HG02938 (cell line): ENCODE measurements at regions not wholly inside any gene's neighbourhood (a gene's known extent, or its start where the extent isn't known, plus 50 kb on each side); places are given as distances from the start of the nearest gene placed in this dataset.

ENCODE experiments used
- ATAC-seq: cut with Tn5 transposase; IDR thresholded peaks from one replicate; pipeline ENCODE4 v1.9.1; 2021; ENCODE audit warnings: mild to moderate bottlenecking, moderate library complexity; ENCODE audit not compliant: unreplicated experiment

DNA sequence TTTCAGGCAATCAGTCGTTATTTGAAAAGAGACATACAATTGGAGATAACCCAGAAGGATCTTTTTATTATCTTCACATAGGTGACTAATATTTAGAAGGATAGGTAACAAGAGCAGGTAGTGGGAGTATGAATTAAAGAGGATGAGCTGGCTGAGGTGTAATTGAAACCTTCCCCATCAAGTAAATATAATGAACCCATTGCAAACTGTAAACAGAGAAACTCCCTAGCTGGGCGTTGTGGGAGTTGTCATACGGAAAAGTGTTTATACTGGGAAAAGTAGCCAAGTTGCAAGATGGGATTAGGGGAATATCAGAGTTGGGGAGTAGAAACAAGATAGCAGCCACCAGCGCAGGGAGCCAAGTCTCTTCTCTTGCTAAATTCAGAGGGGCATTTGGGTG, 448.4 kb downstream of the COG6 start:
- ATAC-seq, result no peak

DNA sequence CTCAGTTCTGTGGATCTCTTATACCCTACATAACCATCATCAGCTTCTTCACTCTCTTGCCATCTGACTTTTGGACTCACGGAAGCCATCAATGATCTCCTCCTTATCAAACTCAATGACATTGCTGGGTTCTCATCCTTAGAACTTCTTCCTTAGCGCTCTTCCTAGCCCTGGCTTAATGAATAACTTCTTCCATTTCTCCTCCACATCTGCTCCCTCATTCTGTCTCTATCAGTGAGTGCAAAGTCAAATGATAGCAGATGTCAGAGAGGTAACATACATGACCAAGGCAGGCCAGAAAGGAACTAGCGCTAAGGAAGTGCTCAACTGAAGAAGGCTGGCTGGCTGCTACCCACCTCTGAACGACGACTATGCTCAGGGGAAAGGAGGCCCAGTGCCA, 449.8 kb downstream of the COG6 start:
- no peak for ATAC-seq

DNA sequence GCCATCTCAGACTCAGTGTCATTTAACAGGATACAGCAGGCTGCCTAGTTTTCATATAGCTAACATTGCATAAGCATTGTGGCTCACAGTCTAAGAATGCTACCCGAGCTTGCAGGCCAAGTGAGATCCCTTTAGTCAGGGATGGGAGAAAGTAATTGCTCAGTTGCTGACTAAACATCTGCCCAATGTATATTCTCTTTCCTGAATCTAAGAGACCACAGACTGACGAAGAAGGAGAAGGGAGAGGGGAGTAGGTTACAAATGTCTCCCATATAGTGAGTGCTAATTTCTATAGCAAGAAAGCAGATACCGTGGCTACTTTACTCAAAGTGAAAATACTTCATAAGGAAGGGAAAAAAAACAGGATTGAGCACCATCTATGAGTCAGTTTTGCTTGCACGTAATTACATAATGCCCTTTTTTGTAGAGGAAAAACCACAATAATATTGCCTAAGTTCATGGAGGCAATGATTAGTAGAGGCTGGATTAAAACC, 453.9 kb downstream of the COG6 start:
- ATAC-seq, result no peak

DNA sequence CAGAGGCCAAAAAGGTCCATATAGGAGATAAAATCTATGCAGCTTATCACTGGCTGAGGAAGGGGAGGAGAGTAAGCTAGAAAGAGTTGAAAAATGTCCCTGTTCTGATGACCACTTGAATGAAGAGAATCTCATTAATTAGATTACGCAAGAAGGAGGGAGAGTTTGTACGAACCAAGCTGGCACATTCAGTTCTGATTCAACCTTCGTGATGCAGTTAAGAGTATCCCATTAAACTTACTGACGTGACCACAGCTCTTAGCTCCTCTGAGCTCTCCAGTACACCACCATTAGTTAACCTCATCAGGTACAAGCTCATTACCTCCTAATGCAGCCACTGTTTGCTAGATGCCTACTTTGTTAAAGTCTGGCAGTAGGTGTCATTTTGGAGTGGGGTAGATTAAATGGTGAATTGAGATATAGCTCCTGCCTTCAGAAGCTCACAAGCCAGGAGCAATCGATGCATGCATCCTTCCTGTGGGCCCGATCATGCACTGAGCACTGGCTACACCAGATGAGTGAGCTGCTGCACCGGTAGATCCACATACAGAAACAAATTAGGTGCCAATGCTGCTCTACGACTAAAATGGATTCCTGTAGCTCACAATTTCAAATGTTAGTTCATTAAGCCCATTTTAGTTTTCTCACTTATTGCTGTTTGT, 458.3 kb downstream of the COG6 start:
- no peak for ATAC-seq

DNA sequence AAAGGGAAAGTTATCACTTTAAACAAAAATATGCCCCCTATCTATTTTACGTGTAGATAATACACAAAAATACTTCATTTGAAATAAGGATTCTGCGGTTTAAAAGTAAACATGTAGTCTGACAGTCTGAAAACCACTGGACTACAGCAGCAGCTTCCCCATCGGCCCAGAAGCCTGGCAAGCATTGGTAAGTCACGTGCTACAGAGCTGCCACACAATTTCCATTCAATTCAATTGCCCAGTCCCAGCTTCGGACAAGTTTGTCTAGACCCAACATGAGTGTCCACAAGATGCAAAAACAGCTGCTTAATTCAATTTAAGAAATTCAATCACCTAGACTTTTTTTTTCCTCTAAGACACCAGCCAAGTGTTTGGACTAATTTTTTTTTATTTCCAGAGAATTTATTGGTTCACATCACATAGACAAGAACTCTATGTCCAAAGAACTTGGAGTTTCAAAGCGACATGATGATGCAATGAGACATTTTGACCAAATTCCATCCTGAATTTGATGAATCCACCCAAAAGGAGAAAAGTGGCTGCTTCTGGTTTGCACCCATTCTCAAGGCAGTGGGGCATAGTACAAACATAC, 458.9 kb downstream of the COG6 start:
- no peak for ATAC-seq

DNA sequence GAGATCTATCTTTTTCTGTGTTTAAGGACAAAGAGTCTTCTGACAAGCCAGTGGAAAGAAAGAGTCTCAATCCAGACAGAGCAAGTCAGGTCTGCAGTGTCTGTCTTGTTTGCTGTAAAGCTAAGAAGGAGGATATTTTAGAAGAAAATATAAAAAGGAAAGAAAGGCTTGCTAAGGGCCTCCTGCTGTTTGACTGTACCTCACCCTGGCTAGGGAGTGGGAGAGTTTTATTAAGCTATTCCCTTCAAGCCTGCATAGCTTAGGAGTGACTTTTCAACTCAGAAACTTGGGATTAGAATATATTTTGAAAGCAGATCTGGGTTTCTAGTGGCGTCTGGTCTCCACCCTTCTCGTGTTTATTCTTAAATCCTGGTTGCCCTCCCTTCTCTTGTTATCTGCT, 460.0 kb downstream of the COG6 start:
- no peak for ATAC-seq

DNA sequence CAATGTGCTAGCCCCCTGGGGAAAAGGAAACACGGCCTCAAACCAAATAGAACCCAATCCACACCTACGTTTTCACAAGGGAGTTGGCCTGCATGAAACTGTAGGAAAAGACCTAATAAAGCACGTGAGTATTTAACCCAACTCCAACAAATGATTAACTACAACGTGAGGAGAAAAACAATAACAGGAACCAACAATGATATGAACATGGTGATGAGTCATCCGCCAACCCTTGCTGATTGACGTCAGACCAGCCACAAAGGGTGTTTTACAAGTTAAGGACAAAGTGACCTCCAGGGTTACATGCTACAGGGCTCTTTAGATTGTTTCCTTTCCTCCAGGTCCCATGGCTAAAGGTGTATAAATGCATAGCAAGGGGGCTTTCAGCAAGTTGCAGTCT, 460.5 kb downstream of the COG6 start:
- peak; percentile 99 for ATAC-seq

DNA sequence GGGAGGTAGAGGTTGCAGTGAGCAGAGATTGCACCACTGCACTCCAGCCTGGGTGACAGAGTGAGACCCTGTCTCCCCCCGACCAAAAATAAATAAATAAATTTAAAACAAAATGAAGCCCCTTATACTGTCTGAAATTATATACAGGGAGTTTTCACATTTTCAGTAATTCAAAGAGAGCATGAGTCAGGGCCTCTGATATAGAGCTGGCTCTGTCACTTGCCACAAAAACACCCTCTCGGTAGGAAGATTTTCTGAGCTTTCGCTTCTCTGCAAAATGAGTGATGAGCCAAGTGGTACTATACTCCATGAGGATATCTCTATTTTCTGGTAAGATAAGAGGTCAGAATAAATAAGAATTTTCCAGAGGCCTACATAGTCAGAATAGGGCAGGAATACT, 462.9 kb downstream of the COG6 start:
- no peak for ATAC-seq

DNA sequence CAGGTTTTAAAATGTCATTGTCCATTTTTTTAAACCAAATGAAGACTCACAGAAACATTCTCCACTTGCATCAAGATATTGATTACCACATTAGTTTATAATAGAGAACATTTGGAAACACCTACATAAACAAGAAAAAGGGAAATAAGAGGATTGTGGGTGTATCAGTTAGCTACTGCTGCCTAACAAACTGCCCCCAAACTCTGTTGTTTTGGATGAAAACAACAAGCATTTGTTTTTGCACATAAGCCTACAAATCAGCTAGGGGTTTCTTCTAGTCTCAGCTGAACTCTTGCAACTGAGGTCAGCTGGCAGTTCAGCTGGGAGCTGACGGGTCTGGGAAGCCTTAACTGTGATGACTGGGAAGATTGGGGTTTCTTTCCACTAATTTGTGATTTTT, 464.4 kb downstream of the COG6 start:
- no peak for ATAC-seq

DNA sequence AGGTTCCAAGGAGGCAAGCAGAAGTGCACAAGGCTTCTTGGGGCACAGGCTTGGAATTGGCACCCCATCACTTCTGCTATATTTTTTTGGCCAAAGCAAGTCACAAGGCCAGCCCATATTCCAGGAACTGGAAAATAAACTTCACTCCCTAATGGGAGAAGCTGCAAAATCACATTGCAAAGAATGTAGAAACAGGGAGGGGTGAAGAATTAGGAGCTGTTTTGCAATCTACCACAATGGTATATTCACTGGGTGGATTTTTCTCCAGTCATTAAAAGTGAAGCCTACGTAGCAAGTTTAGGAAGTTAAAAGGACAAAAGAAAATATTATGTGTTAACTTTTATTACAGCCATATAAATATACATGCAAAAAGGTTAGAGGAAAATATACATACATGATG, 464.8 kb downstream of the COG6 start:
- no peak for ATAC-seq

DNA sequence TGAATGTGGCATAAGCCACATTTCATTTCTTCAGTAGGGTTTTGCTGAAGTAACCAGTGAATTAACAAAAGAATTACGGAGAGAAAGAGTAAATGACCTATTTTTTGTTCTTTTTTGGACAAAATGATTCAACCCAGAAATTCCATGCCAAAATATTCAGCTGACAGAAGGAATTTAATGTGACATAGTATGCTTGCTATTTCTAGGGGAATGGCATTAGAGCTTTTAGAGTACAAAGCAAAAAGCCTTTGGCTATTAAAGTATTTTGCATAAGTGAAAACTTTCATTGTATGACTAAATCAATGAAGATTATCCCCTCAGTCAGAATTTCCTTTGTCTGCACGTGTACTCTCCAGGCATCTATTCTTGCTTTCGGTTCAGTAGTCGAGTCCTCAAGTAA, 465.3 kb downstream of the COG6 start:
- no peak for ATAC-seq

DNA sequence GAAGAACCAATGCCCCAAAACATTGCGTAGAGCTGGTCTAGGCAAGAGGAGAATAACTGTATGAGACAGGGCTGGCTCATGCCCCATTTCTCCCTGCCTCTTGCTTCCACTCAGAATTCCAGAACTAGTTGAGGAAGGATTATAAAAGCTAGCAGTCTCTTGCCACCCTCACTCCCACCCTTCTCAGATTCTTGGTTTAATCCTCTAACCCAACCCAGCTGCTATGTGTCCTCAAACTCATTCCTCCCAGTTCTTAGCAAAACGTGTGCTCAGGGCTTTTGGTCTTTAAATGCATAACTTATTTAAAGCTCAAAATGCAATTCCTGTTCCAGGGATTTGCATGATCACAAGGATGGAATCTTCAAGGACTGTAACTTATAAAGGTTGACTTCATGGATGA, 466.3 kb downstream of the COG6 start:
- ATAC-seq, result no peak

DNA sequence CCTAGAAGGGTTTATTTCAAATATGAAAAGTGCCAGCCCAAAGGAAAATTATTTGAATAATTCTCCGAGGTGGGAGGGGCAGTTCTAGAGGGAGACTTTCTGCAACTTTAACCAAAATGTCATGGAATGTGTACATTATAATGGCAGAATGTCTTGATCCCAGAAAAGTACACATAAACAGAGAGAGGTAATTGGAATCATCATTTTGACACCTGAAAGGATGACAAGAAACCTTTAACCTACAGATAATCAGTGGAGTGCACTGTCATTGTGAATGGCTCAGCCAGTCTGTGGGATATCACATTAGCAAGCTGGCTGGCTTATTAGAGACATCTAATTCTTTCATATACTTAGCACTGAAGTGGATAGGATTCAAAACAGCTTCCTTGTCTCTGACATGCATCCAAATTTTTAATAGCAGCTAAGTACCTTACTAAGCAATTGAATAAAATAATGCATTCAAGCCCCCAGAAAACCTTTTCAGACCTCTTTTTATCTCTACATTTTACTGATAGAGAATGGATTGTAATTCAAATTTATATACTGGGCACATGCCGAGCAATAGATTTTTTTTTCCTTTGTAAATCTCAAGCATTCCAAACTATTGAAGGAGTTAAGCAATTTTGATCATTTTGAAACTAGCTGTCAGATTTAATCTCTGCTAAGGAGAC, 468.6 kb downstream of the COG6 start:
- no peak for ATAC-seq

DNA sequence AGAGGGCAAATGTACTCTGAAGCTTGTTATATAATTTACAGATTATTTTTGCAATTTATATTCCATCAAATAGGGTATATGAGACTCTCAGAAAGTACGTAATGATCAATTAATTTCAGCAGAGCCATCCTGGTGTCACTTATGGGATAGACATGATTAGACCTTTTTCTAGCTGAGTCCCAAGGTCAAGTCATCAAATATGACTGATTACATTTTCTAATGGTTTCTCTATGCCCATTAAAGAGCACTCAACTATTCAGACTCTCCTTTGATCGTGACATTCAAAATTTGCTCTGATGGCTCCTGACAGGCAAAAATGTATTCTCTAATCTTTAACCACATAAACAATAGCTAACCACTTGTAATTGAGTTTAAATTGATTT, 469.2 kb downstream of the COG6 start:
- no peak for ATAC-seq

DNA sequence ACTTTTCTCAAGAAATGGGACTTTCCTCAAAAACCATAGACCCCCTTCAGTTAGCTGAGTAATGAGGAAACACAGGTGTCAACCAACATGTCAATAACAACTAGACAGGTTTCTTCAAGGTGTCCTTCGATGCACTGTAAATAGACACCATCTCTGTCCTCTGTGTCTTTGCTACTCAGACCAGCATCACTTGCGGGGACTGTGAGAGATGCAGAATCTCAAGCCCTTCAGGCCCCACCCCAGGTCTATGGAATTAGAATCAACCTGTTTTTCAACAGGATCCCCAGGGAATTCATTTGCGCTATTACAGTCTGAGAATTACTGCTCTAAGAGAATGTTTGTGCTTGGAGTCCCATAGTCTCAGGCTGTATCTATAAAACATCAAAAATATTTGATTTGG, 469.9 kb downstream of the COG6 start:
- no peak for ATAC-seq

DNA sequence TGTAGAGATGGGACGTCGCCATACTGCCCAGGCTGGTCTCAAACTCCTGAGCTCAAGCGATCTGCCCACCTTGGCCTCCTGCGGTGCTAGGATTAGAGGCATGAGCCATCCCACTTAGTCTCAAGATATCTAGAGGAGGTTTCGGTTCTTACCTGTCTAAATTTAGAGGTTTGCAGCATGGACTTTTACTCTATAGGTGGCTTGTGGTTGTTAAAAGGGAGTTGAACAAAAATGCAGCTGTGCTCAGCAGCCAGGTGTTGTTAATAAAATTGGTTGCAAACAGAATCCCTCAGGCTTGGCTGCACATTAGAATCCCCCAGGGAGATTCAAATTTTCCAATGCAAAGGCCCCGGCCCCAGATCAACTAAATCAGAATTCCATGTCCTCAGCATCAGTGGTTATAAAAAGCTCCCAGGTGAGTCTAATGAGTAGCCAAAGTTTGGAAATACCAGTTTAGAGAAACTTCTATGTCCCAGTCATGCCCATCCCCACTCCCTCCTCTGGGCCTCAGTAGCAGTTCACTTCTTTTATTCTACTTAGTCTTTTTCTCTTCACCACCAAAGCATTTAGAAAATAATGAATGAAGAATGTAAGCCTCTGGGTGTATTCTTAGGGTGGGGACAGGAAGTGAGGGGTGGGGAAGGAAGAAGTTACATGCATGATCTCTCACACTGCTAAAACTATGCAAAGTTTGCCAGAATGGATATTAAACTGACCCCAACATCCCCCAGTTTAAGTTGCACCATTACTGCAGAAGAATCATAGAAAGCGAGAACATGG, 471.0 kb downstream of the COG6 start:
- no peak for ATAC-seq

DNA sequence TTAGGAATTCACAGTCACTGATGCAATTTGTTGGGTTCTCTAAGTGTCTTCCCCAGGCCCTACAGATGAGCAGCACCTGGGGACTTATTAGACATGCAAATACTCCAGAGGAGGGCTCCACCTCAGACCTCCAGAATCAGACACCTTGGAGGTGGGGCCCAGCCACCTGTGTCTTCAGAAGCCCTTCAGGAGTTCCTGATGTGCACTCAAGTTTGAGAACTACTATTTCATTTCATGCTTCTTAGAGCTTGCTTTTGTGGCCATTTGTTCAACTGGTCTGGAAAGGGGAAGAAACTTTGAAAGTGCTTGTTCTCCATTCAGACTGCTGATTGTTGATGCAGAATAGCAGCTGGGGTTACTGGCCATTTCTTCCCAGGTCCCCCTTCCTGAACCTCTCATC, 472.0 kb downstream of the COG6 start:
- ATAC-seq, result no peak

DNA sequence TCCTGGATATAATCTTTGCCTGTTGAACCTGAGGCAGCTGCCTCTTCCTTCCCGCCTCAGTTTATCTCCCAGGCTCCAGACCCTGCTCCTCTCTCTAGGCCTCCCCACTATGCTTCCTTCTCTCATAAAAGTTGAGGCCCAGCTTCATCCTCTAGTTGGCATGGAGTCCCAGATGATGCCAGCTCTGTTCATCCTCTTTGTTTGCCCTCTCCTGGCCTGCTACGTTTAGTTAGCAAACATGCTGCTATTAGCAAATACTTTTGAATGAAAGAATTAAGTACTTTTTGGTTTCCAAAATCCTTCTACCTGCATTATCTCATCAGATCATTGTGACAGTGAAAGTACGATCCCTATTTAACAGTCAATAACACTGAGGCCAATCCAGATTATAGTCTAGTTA, 472.5 kb downstream of the COG6 start:
- no peak for ATAC-seq

DNA sequence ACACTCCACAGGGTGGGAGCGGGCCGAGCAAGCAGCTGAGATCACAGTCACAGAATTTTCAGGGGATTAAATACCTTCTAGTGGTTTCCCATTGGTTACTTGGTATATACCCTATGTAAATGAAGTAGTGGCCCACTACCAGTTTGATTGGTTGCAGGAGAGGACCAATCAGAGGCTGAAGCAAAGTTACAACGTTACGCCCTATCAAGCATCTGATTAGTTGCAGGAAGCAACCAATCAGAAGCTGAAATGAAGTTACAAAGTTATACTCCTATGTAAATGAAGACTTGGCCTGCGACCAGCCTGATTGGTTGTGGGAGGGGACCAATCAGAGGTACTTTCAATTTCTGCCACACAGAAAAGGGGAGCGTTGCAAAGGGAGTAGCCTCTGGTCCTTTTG, 474.0 kb downstream of the COG6 start:
- no peak for ATAC-seq

DNA sequence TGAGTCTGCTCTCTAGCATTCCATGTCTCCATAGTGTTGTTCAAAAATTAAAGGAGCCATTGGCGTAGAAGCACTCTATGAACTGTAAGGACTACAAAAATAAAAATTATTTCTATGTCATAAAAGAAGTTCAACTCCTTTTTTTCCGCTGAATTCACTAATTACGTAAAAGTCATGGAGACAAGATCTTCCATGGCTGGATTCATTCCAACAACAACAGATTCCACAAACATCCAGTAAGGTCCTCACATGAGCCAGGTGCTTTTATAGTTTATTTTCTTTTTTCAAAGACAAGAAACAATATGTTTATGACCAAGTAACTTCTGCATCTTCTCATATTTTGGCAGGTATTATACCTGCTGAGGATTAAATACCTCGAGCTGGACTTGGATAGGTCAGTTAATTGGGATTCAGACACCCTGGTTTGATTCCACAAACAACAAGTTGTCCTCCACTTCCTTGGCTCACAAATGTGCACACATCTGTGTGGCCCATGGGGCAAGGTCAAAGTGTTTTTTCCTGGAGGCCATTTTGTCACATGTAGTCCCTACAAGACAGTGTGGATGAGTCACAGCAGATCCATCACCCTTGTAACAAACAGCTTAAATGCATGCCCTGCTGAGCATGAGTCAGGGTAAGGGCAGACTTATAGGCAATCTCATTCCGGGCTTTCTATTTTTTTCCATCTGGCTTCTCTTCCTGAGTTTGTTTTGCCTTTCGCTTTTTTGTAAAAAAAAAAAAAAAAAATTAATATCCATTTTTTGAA, 475.6 kb downstream of the COG6 start:
- no peak for ATAC-seq

DNA sequence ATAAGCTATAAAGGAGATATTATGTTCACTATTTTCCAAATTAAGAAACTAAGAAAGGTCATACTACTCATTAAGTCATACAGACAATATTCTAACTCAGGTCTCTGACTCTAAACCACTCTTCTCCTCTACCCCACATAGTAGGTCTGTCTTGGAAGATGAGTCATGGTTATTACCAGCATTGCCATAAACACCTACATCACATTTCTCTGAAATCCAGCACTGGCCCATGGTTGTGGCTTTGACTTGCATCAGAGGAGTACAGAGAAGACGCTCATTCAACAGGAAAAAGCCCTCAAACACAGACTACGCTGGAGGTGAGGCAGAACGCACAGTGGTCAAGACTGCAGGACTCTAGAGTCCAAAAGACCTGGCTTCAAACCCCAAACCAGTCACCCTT, 476.8 kb downstream of the COG6 start:
- no peak for ATAC-seq
